ENCODE measurements at regions not wholly inside any gene's neighbourhood (a gene's known extent, or its start where the extent isn't known, plus 50 kb on each side); places are given as distances from the start of the nearest gene placed in this dataset.

GRCh38 chr1:184244962-184245361 lies 141.9 kb upstream of the C1orf21 start:
- TF ChIP-seq, protein P1, sequence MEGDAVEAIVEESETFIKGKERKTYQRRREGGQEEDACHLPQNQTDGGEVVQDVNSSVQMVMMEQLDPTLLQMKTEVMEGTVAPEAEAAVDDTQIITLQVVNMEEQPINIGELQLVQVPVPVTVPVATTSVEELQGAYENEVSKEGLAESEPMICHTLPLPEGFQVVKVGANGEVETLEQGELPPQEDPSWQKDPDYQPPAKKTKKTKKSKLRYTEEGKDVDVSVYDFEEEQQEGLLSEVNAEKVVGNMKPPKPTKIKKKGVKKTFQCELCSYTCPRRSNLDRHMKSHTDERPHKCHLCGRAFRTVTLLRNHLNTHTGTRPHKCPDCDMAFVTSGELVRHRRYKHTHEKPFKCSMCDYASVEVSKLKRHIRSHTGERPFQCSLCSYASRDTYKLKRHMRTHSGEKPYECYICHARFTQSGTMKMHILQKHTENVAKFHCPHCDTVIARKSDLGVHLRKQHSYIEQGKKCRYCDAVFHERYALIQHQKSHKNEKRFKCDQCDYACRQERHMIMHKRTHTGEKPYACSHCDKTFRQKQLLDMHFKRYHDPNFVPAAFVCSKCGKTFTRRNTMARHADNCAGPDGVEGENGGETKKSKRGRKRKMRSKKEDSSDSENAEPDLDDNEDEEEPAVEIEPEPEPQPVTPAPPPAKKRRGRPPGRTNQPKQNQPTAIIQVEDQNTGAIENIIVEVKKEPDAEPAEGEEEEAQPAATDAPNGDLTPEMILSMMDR (conservative IDR thresholded peaks at IDR 0.05) = no peak
- no peak for TF ChIP-seq ZFX (IDR thresholded peaks at IDR 0.05)

Measured in C4-2B (cell line).